WERI-Rb-1 (cell line): ENCODE measurements at regions not wholly inside any gene's neighbourhood (a gene's known extent, or its start where the extent isn't known, plus 50 kb on each side); places are given as distances from the start of the nearest gene placed in this dataset.

Experiments
- DNase-seq: peaks from one replicate; pipeline ENCODE4 v3.0.0-alpha.2; 2020
- H3K27ac ChIP-seq: fragments of 250-450 bp; sonication (Bioruptor Pico); 2 replicates; pipeline ENCODE4 v1.5.1; 2020; ENCODE audit warnings: mild to moderate bottlenecking, moderate library complexity
- H3K27me3 ChIP-seq: fragments of 250-450 bp; sonication (Bioruptor Pico); 2 replicates; pipeline ENCODE4 v1.5.1; 2021; ENCODE audit warnings: mild to moderate bottlenecking, low read depth, moderate library complexity; ENCODE audit not compliant: insufficient read depth, severe bottlenecking
- H3K36me3 ChIP-seq: fragments of 250-450 bp; sonication (Bioruptor Pico); 2 replicates; pipeline ENCODE4 v1.5.1; 2020; ENCODE audit warnings: mild to moderate bottlenecking, moderate library complexity
- H3K4me3 ChIP-seq: 2 replicates; pipeline ENCODE4 v1.5.1; 2011; ENCODE audit warnings: low read depth, mild to moderate bottlenecking, control low read depth, low read length
- H3K9me3 ChIP-seq: fragments of 250-450 bp; sonication (Bioruptor Pico); 2 replicates; pipeline ENCODE4 v1.5.1; 2021; ENCODE audit warnings: mild to moderate bottlenecking, moderate library complexity; ENCODE audit not compliant: severe bottlenecking
- CTCF ChIP-seq: IDR thresholded peaks from 2 replicates; pipeline ENCODE4 v1.5.1; 2011; ENCODE audit warnings: low read depth, mild to moderate bottlenecking, control low read depth, inconsistent platforms, low read length

GRCh38 chr19:5210556-5210955 is 130.1 kb downstream of the PTPRS start:
- peaks cover 82% of the 10 kb centered on the region for H3K36me3 ChIP-seq
- H3K4me3 ChIP-seq: no peak overlapping the region
- no peaks in the 10 kb centered on the region for H3K9me3 ChIP-seq
- no peaks in the 10 kb centered on the region for H3K27me3 ChIP-seq
- TF ChIP-seq CTCF: no peak
- no peak for DNase-seq
- H3K27ac ChIP-seq: no peak overlapping the region

GRCh38 chr19:5207806-5208205 is 132.8 kb downstream of the PTPRS start:
- no peak overlapping the region for H3K4me3 ChIP-seq
- H3K36me3 ChIP-seq: peaks cover 62% of the 10 kb centered on the region
- H3K27me3 ChIP-seq: no peaks in the 10 kb centered on the region
- no peak for TF ChIP-seq CTCF
- no peak overlapping the region for H3K27ac ChIP-seq
- H3K9me3 ChIP-seq: no peaks in the 10 kb centered on the region
- no peak for DNase-seq

- no peaks in the 10 kb centered on the region for H3K27me3 ChIP-seq
- H3K9me3 ChIP-seq: peaks cover 3% of the 10 kb centered on the region
- H3K27ac ChIP-seq: no peak overlapping the region
- no peak overlapping the region for H3K4me3 ChIP-seq
- H3K36me3 ChIP-seq: peaks cover 53% of the 10 kb centered on the region
- DNase-seq: no peak
- no peak for TF ChIP-seq CTCF
Measured at GRCh38 chr19:5206751-5207075, 133.9 kb downstream of the PTPRS start.

- TF ChIP-seq CTCF: no peak
- no peaks in the 10 kb centered on the region for H3K27me3 ChIP-seq
- no peak overlapping the region for H3K27ac ChIP-seq
- H3K36me3 ChIP-seq: peaks cover 48% of the 10 kb centered on the region
- H3K4me3 ChIP-seq: no peak overlapping the region
- H3K9me3 ChIP-seq: peaks cover 3% of the 10 kb centered on the region
- DNase-seq: no peak
Measured at GRCh38 chr19:5205937-5206750, 134.5 kb downstream of the PTPRS start.

GRCh38 chr19:5205381-5205780 is 135.2 kb downstream of the PTPRS start:
- H3K36me3 ChIP-seq: peaks cover 40% of the 10 kb centered on the region
- DNase-seq: no peak
- H3K4me3 ChIP-seq: no peak overlapping the region
- no peak overlapping the region for H3K27ac ChIP-seq
- peaks cover 3% of the 10 kb centered on the region for H3K9me3 ChIP-seq
- no peaks in the 10 kb centered on the region for H3K27me3 ChIP-seq
- no peak for TF ChIP-seq CTCF

GRCh38 chr19:5204212-5204611 is 136.4 kb downstream of the PTPRS start:
- DNase-seq: no peak
- Histone ChIP-seq H3K27ac (no peak overlapping the region), H3K4me3 (no peak overlapping the region), H3K9me3 (peaks cover 4% of the 10 kb centered on the region), H3K36me3 (peaks cover 28% of the 10 kb centered on the region), H3K27me3 (no peaks in the 10 kb centered on the region)
- TF ChIP-seq CTCF: no peak
